Trophoblast cell (in vitro differentiated cells and primary cell): ENCODE measurements at regions not wholly inside any gene's neighbourhood (a gene's known extent, or its start where the extent isn't known, plus 50 kb on each side); places are given as distances from the start of the nearest gene placed in this dataset.

Source experiments
- DNase-seq, 2 donors: peaks; one replicate each; pipeline ENCODE4 v3.0.0-alpha.2; 2016
- H2AFZ ChIP-seq: 2 replicates; pipeline ENCODE4 v1.6.1; 2013; ENCODE audit warnings: low read length, moderate library complexity, mild to moderate bottlenecking; ENCODE audit not compliant: insufficient read depth, poor library complexity
- H2AK5ac ChIP-seq: 2 replicates; pipeline ENCODE4 v1.6.1; 2013; ENCODE audit warnings: mild to moderate bottlenecking, low read length
- H2BK120ac ChIP-seq: 2 replicates; pipeline ENCODE4 v1.6.1; 2013; ENCODE audit warnings: low read length, mild to moderate bottlenecking, moderate library complexity; ENCODE audit not compliant: insufficient read depth, poor library complexity
- H2BK12ac ChIP-seq: 2 replicates; pipeline ENCODE4 v1.6.1; 2013; ENCODE audit warnings: mild to moderate bottlenecking, low read length, moderate library complexity
- H2BK5ac ChIP-seq: 2 replicates; pipeline ENCODE4 v1.6.1; 2013; ENCODE audit warnings: low read length, low read depth, moderate library complexity, mild to moderate bottlenecking; ENCODE audit not compliant: poor library complexity
- H3K14ac ChIP-seq: 2 replicates; pipeline ENCODE4 v1.6.1; 2013; ENCODE audit warnings: mild to moderate bottlenecking, low read length
- H3K18ac ChIP-seq: 2 replicates; pipeline ENCODE4 v1.6.1; 2013; ENCODE audit warnings: mild to moderate bottlenecking, low read length
- H3K23ac ChIP-seq: 2 replicates; pipeline ENCODE4 v1.6.1; 2013; ENCODE audit warnings: low read length
- H3K27ac ChIP-seq: 2 replicates; pipeline ENCODE4 v1.5.1; 2013; ENCODE audit warnings: low read depth, mild to moderate bottlenecking, inconsistent platforms, low read length, moderate library complexity
- H3K27me3 ChIP-seq: 2 replicates; pipeline ENCODE4 v1.6.1; 2013; ENCODE audit warnings: inconsistent platforms, mild to moderate bottlenecking, low read length, moderate library complexity; ENCODE audit not compliant: insufficient read depth
- H3K36me3 ChIP-seq, 2 experiments: 1 replicate in 1 of 2; 2 replicates in 1 of 2; pipeline ENCODE4 v1.6.1; 2013; ENCODE audit warnings: low read length in 2 of 2, mild to moderate bottlenecking in 2 of 2, moderate library complexity in 1 of 2; ENCODE audit not compliant: insufficient read depth in 2 of 2, control insufficient read depth in 1 of 2
- H3K4ac ChIP-seq: 2 replicates; pipeline ENCODE4 v1.6.1; 2013; ENCODE audit warnings: low read depth, mild to moderate bottlenecking, low read length, moderate library complexity
- H3K4me1 ChIP-seq, 2 experiments: 1 replicate in 1 of 2; 2 replicates in 1 of 2; pipeline ENCODE4 v1.6.1; 2013; ENCODE audit warnings: low read length in 2 of 2, mild to moderate bottlenecking in 2 of 2, moderate library complexity in 1 of 2; ENCODE audit not compliant: insufficient read depth in 2 of 2, control insufficient read depth in 1 of 2
- H3K4me2 ChIP-seq: 2 replicates; pipeline ENCODE4 v1.6.1; 2013; ENCODE audit warnings: inconsistent platforms, mild to moderate bottlenecking, low read length, moderate library complexity
- H3K4me3 ChIP-seq: 2 replicates; pipeline ENCODE4 v1.5.1; 2013; ENCODE audit warnings: mild to moderate bottlenecking, low read depth, low read length, inconsistent platforms
- H3K79me1 ChIP-seq: one replicate; pipeline ENCODE4 v1.6.1; 2013; ENCODE audit warnings: low read length
- H3K79me2 ChIP-seq: 2 replicates; pipeline ENCODE4 v1.6.1; 2013; ENCODE audit warnings: low read length, mild to moderate bottlenecking; ENCODE audit not compliant: control insufficient read depth, insufficient read depth, poor library complexity
- H3K9ac ChIP-seq: 2 replicates; pipeline ENCODE4 v1.6.1; 2013; ENCODE audit warnings: mild to moderate bottlenecking, low read length
- H3K9me3 ChIP-seq: 2 replicates; pipeline ENCODE4 v1.6.1; 2013; ENCODE audit warnings: low read depth, mild to moderate bottlenecking, control low read depth, inconsistent platforms, low read length; ENCODE audit not compliant: insufficient read depth
- H4K12ac ChIP-seq: 2 replicates; pipeline ENCODE4 v1.6.1; 2013; ENCODE audit warnings: low read depth, mild to moderate bottlenecking, low read length, moderate library complexity
- H4K8ac ChIP-seq: 2 replicates; pipeline ENCODE4 v1.6.1; 2013; ENCODE audit warnings: low read depth, mild to moderate bottlenecking, low read length, moderate library complexity
- H4K91ac ChIP-seq: one replicate; pipeline ENCODE4 v1.6.1; 2013; ENCODE audit warnings: low read depth, mild to moderate bottlenecking, low read length, moderate library complexity
- WGBS: extraction: QIAGEN DNeasy Blood & Tissue Kit; methylation state at CpG from one replicate; pipeline ENCODE4 v1.1.7; 2013; ENCODE audit warnings: missing lambda C conversion rate; ENCODE audit not compliant: insufficient read length, insufficient coverage; ENCODE audit errors: extremely low coverage; 5-methylcytosine and 5-hydroxymethylcytosine counted together

DNA sequence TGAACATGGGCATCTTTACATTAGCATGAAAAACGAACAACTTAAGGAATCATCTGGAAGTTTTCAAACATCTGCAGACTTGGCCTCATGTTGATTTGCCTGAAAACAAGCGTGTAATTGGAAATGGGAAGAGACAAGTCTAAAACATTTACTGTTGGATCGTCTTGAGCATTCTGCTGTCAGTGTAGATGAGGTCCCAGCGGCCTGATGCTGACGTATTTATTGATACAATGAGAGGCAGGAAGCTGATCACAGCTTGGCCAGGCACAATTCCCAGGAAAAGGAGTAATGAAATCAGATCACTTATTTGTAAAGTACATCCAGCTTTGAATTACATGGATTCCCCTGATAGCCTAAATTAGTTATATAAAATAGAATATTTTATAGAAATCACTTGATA is 210.6 kb downstream of the CLCN4 start:
- no peak overlapping the region for H2AK5ac ChIP-seq
- H2BK120ac ChIP-seq: no peak overlapping the region
- H3K9ac ChIP-seq: no peak overlapping the region
- H3K4me1 ChIP-seq: no peaks in the 10 kb centered on the region
- H4K91ac ChIP-seq: no peak overlapping the region
- no peak overlapping the region for H3K4me2 ChIP-seq
- H3K27me3 ChIP-seq: no peaks in the 10 kb centered on the region
- no peak overlapping the region for H3K14ac ChIP-seq
- no peak overlapping the region for H2BK12ac ChIP-seq
- no peaks in the 10 kb centered on the region for H3K79me2 ChIP-seq
- DNase-seq: no peak
- no peaks in the 10 kb centered on the region for H3K79me1 ChIP-seq
- H2BK5ac ChIP-seq: no peak overlapping the region
- H3K4ac ChIP-seq: no peak overlapping the region
- H3K18ac ChIP-seq: no peak overlapping the region
- no peak overlapping the region for H3K4me3 ChIP-seq
- no peak overlapping the region for H2AFZ ChIP-seq
- H3K9me3 ChIP-seq: no peaks in the 10 kb centered on the region
- no peak overlapping the region for H3K23ac ChIP-seq
- no CpG with 5 or more reads among the region's 5 CpGs for WGBS
- H3K36me3 ChIP-seq: no peaks in the 10 kb centered on the region
- H4K12ac ChIP-seq: no peak overlapping the region
- no peak overlapping the region for H4K8ac ChIP-seq
- H3K27ac ChIP-seq: no peak overlapping the region

GRCh38 chrX:10370976-10371375 is 214.2 kb downstream of the CLCN4 start:
- WGBS: no CpG with 5 or more reads among the region's 2 CpGs
- no peak overlapping the region for H4K12ac ChIP-seq
- H2BK120ac ChIP-seq: no peak overlapping the region
- H3K27me3 ChIP-seq: no peaks in the 10 kb centered on the region
- no peak overlapping the region for H3K4me3 ChIP-seq
- no peaks in the 10 kb centered on the region for H3K4me1 ChIP-seq
- H3K27ac ChIP-seq: no peak overlapping the region
- no peaks in the 10 kb centered on the region for H3K79me2 ChIP-seq
- no peaks in the 10 kb centered on the region for H3K79me1 ChIP-seq
- no peak overlapping the region for H2AFZ ChIP-seq
- H3K18ac ChIP-seq: no peak overlapping the region
- H3K36me3 ChIP-seq: no peaks in the 10 kb centered on the region
- no peak overlapping the region for H3K9ac ChIP-seq
- H3K4ac ChIP-seq: no peak overlapping the region
- no peak overlapping the region for H2BK5ac ChIP-seq
- H3K23ac ChIP-seq: no peak overlapping the region
- H4K8ac ChIP-seq: no peak overlapping the region
- no peaks in the 10 kb centered on the region for H3K9me3 ChIP-seq
- no peak overlapping the region for H2BK12ac ChIP-seq
- no peak overlapping the region for H2AK5ac ChIP-seq
- no peak overlapping the region for H3K14ac ChIP-seq
- no peak overlapping the region for H3K4me2 ChIP-seq
- DNase-seq: no peak
- no peak overlapping the region for H4K91ac ChIP-seq

- H3K23ac ChIP-seq: no peak overlapping the region
- H3K9ac ChIP-seq: no peak overlapping the region
- H3K4me1 ChIP-seq: no peaks in the 10 kb centered on the region
- H3K79me2 ChIP-seq: no peaks in the 10 kb centered on the region
- H2BK12ac ChIP-seq: no peak overlapping the region
- H3K36me3 ChIP-seq: no peaks in the 10 kb centered on the region
- H3K18ac ChIP-seq: no peak overlapping the region
- H2AK5ac ChIP-seq: no peak overlapping the region
- no peak overlapping the region for H3K4ac ChIP-seq
- no peak overlapping the region for H3K27ac ChIP-seq
- no peak overlapping the region for H2BK5ac ChIP-seq
- H2AFZ ChIP-seq: no peak overlapping the region
- no peaks in the 10 kb centered on the region for H3K9me3 ChIP-seq
- no peak overlapping the region for H3K14ac ChIP-seq
- no peak for DNase-seq
- no peak overlapping the region for H4K8ac ChIP-seq
- H2BK120ac ChIP-seq: no peak overlapping the region
- no peak overlapping the region for H3K4me3 ChIP-seq
- no peak overlapping the region for H4K91ac ChIP-seq
- H3K79me1 ChIP-seq: no peaks in the 10 kb centered on the region
- no peak overlapping the region for H4K12ac ChIP-seq
- H3K27me3 ChIP-seq: no peaks in the 10 kb centered on the region
- H3K4me2 ChIP-seq: no peak overlapping the region
Observed at GRCh38 chrX:10377427-10377826, 220.7 kb downstream of the CLCN4 start.

- no peaks in the 10 kb centered on the region for H3K9me3 ChIP-seq
- no peak overlapping the region for H3K27ac ChIP-seq
- H3K36me3 ChIP-seq: no peaks in the 10 kb centered on the region
- H4K12ac ChIP-seq: no peak overlapping the region
- no peak overlapping the region for H3K18ac ChIP-seq
- no peaks in the 10 kb centered on the region for H3K4me1 ChIP-seq
- no peak overlapping the region for H4K8ac ChIP-seq
- H2BK120ac ChIP-seq: no peak overlapping the region
- H3K79me1 ChIP-seq: no peaks in the 10 kb centered on the region
- no peaks in the 10 kb centered on the region for H3K27me3 ChIP-seq
- no peak overlapping the region for H2BK12ac ChIP-seq
- H3K9ac ChIP-seq: no peak overlapping the region
- H2AK5ac ChIP-seq: no peak overlapping the region
- H2BK5ac ChIP-seq: no peak overlapping the region
- H4K91ac ChIP-seq: no peak overlapping the region
- no peak overlapping the region for H3K4me3 ChIP-seq
- H3K23ac ChIP-seq: no peak overlapping the region
- no peak overlapping the region for H3K14ac ChIP-seq
- no CpG with 5 or more reads among the region's 3 CpGs for WGBS
- no peak overlapping the region for H2AFZ ChIP-seq
- no peak for DNase-seq
- H3K4me2 ChIP-seq: no peak overlapping the region
- H3K4ac ChIP-seq: no peak overlapping the region
- no peaks in the 10 kb centered on the region for H3K79me2 ChIP-seq
Observed at GRCh38 chrX:10379878-10380277, 223.1 kb downstream of the CLCN4 start.

DNA sequence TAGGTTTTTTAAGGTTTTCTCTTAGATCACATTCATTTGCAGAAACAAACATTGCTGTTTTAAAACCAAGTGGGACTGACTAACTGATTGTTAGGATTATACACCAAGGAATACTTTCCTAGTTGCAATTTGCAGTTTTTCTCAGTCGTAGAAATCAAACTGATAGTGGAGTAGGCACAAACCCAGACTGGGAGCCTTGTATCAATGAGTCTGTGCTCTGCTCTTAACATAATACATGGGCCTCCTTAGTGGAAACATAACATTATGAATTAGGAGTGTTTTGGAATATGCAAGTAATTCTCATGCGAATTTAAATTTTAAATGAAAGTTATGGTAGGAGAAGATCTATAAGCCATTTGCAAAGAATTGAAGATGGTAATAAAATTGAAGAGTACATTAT is 223.5 kb downstream of the CLCN4 start:
- Histone ChIP-seq H2BK12ac (no peak overlapping the region), H3K4me2 (no peak overlapping the region), H2AFZ (no peak overlapping the region), H3K27me3 (no peaks in the 10 kb centered on the region), H2BK5ac (no peak overlapping the region), H3K36me3 (no peaks in the 10 kb centered on the region), H3K9ac (no peak overlapping the region), H3K79me1 (no peaks in the 10 kb centered on the region), H4K12ac (no peak overlapping the region), H3K14ac (no peak overlapping the region), H2BK120ac (no peak overlapping the region), H3K4ac (no peak overlapping the region), H3K79me2 (no peaks in the 10 kb centered on the region), H3K27ac (no peak overlapping the region), H4K8ac (no peak overlapping the region), H3K18ac (no peak overlapping the region), H3K9me3 (no peaks in the 10 kb centered on the region), H3K4me1 (no peaks in the 10 kb centered on the region), H2AK5ac (no peak overlapping the region), H3K4me3 (no peak overlapping the region), H4K91ac (no peak overlapping the region), H3K23ac (no peak overlapping the region)
- no peak for DNase-seq
- WGBS: no CpG with 5 or more reads among the region's 2 CpGs
